Activated T-cell treated with anti-CD3 and anti-CD28 coated beads, Interleukin-2, amount 50 U/mL, for 72 hours (primary cell): ENCODE measurements at regions not wholly inside any gene's neighbourhood (a gene's known extent, or its start where the extent isn't known, plus 50 kb on each side); places are given as distances from the start of the nearest gene placed in this dataset.

ENCODE experiments used
- ATAC-seq, 2 donors: fragments of 150-1000 bp; cut with Tn5 transposase; replicated peaks in 1 of 2; 2 replicates each; pipeline ENCODE4 v1.10.0; 2021; ENCODE audit warnings: moderate library complexity in 2 of 2, mild to moderate bottlenecking in 1 of 2
- DNase-seq, 2 donors: peaks; one replicate each; pipeline ENCODE4 v3.0.0; 2021 to 2022; ENCODE audit warnings: mixed read lengths in 1 of 2
- H3K27ac Mint-ChIP-seq: one replicate; pipeline ENCODE4 v1.8.0; 2022; ENCODE audit warnings: mild to moderate bottlenecking, moderate library complexity, mixed read lengths
- H3K27me3 Mint-ChIP-seq: one replicate; pipeline ENCODE4 v1.8.0; 2022; ENCODE audit warnings: low read depth, mixed read lengths
- H3K36me3 Mint-ChIP-seq, 2 donors: one replicate each; pipeline ENCODE4 v1.8.0; 2022; ENCODE audit warnings: mixed read lengths in 2 of 2, mild to moderate bottlenecking in 1 of 2; ENCODE audit not compliant: insufficient read depth in 2 of 2
- H3K4me1 Mint-ChIP-seq: one replicate; pipeline ENCODE4 v1.8.0; 2022; ENCODE audit warnings: low read depth, mixed read lengths
- H3K4me3 Mint-ChIP-seq, 2 donors: one replicate each; pipeline ENCODE4 v1.8.0; 2022; ENCODE audit warnings: mild to moderate bottlenecking in 2 of 2, mixed read lengths in 2 of 2, moderate library complexity in 2 of 2
- H3K9me3 Mint-ChIP-seq, 2 donors: one replicate each; pipeline ENCODE4 v1.8.0; 2022; ENCODE audit warnings: mixed read lengths in 2 of 2

DNA sequence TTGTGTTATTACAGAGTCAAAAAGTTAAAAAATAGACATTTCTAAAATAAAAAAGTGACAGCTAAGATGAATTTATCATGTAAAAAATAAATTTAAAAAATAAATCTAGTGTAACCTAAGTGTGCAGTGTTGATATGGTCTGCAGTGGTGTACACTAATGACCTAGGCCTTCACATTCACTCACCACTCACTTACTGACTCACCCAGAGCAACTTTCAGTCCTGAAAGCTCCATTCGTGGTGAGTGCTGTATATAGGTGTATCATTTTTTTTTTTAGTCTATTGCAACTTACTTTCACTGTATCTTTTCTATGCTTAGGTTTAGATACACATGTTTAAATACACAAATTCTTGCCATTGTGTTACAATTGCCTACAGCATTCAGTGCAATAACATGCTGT is 459.4 kb upstream of the ROBO1 start:
- ATAC-seq (no peak), DNase-seq (no peak)
- Mint-ChIP-seq H3K27ac (no peak overlapping the region), H3K36me3 (peaks cover 0 to 2% of the 10 kb centered on the region in 2 donors), H3K4me1 (no peaks in the 10 kb centered on the region), H3K4me3 (no peak overlapping the region), H3K9me3 (peaks cover 10 to 14% of the 10 kb centered on the region in 2 donors), H3K27me3 (no peaks in the 10 kb centered on the region)

DNA sequence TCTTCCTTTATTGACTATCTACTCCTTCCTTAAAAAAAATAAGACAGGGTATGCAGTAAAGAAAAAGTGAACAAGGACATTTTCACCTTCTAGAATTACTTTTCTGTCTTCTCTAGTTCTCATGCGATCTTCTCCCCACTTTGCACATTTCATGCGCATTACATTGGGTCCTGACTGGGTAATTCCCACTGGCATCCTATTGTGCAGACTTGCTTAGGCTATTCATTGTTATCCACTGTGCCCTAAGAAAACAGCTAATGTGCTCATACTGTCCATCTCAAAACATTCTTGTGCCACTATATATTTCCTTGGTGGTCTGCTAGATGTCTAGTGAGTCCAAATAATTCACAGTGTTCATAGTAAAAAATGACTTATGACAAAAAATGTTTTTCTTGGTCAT is 447.4 kb upstream of the ROBO1 start:
- no peaks in the 10 kb centered on the region for H3K36me3 Mint-ChIP-seq
- no peaks in the 10 kb centered on the region for H3K27me3 Mint-ChIP-seq
- ATAC-seq (no peak), DNase-seq (no peak)
- H3K27ac Mint-ChIP-seq, result no peak overlapping the region
- H3K4me1 Mint-ChIP-seq, result no peaks in the 10 kb centered on the region
- peaks cover 4 to 5% of the 10 kb centered on the region in 2 donors for H3K9me3 Mint-ChIP-seq
- no peak overlapping the region for H3K4me3 Mint-ChIP-seq

- no peaks in the 10 kb centered on the region for H3K27me3 Mint-ChIP-seq
- peaks cover 4 to 7% of the 10 kb centered on the region in 2 donors for H3K9me3 Mint-ChIP-seq
- no peak for DNase-seq
- no peak for ATAC-seq
- H3K4me3 Mint-ChIP-seq, result no peak overlapping the region
- H3K4me1 Mint-ChIP-seq, result no peaks in the 10 kb centered on the region
- no peaks in the 10 kb centered on the region for H3K36me3 Mint-ChIP-seq
- H3K27ac Mint-ChIP-seq, result no peak overlapping the region
Observed at GRCh38 chr3:80213086-80213485, 445.3 kb upstream of the ROBO1 start.

DNA sequence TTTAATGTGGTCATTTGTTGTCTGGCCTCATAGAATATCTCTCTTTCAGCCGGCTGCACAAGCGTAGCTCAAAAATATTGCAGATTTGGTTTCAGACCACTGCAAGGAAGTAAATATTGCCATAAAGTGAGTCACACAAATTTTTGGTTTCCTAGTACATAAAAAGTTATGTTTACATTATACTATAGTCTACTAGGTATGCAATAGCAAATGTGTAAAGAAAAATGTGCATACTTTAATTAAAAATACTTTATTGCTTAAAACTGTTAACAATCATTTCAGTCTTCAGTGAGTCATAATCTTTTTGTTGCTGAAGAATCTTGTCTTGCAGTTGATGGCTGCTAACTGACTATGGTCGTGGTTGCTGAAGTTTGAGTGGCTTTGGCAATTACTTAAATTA is 425.1 kb upstream of the ROBO1 start:
- H3K4me3 Mint-ChIP-seq, result no peak overlapping the region
- H3K27me3 Mint-ChIP-seq, result no peaks in the 10 kb centered on the region
- DNase-seq (no peak), ATAC-seq (no peak)
- no peaks in the 10 kb centered on the region for H3K4me1 Mint-ChIP-seq
- no peak overlapping the region for H3K27ac Mint-ChIP-seq
- peaks cover 0 to 2% of the 10 kb centered on the region in 2 donors for H3K36me3 Mint-ChIP-seq
- H3K9me3 Mint-ChIP-seq, result peaks cover 9 to 10% of the 10 kb centered on the region in 2 donors

- H3K4me1 Mint-ChIP-seq, result no peaks in the 10 kb centered on the region
Observed at GRCh38 chr3:80190051-80190450, 422.3 kb upstream of the ROBO1 start.

DNA sequence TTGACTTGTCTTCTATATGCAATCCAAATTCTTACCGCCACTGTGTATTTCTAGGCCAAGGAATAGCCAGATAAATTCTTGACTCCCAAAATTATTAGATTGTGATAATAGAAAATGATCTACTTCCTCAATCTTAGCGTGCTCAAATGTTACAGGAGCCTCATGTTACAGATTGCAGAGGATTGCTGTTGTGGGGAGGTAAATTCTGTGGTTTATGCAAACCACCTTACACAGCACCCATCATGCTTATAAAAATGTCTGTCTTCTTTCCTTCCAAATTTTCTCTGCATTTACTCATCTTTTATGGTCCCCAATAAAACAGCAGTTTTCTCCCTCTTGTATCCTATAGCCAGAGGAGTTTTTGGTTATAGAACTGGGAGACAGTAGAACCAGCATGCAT is 420.2 kb upstream of the ROBO1 start:
- H3K27ac Mint-ChIP-seq, result no peak overlapping the region
- DNase-seq (no peak), ATAC-seq (no peak)
- H3K27me3 Mint-ChIP-seq, result no peaks in the 10 kb centered on the region
- no peaks in the 10 kb centered on the region for H3K36me3 Mint-ChIP-seq
- H3K9me3 Mint-ChIP-seq, result peaks cover 1 to 4% of the 10 kb centered on the region in 2 donors
- no peak overlapping the region for H3K4me3 Mint-ChIP-seq
- H3K4me1 Mint-ChIP-seq, result no peaks in the 10 kb centered on the region

More at GRCh38 chr3:80190051-80190450, 422.3 kb upstream of the ROBO1 start:
- Mint-ChIP-seq H3K27ac (no peak overlapping the region), H3K27me3 (no peaks in the 10 kb centered on the region), H3K36me3 (peaks cover 0 to 2% of the 10 kb centered on the region in 2 donors), H3K9me3 (peaks cover 5 to 8% of the 10 kb centered on the region in 2 donors), H3K4me3 (no peak overlapping the region)
- no peak for ATAC-seq
- no peak for DNase-seq

- no peaks in the 10 kb centered on the region for H3K27me3 Mint-ChIP-seq
Observed at GRCh38 chr3:80159990-80160506, 392.2 kb upstream of the ROBO1 start.

GRCh38 chr3:80158332-80158731 is 390.5 kb upstream of the ROBO1 start:
- Mint-ChIP-seq H3K27me3 (no peaks in the 10 kb centered on the region), H3K27ac (no peak overlapping the region), H3K4me1 (no peaks in the 10 kb centered on the region), H3K9me3 (peaks cover 10% of the 10 kb centered on the region in 2 donors), H3K4me3 (no peak overlapping the region), H3K36me3 (no peaks in the 10 kb centered on the region)
- ATAC-seq (no peak), DNase-seq (no peak)

More at GRCh38 chr3:80159990-80160506, 392.2 kb upstream of the ROBO1 start:
- no peak for ATAC-seq
- Mint-ChIP-seq H3K9me3 (peaks cover 9 to 11% of the 10 kb centered on the region in 2 donors), H3K4me1 (no peaks in the 10 kb centered on the region), H3K36me3 (no peaks in the 10 kb centered on the region), H3K4me3 (no peak overlapping the region), H3K27ac (no peak overlapping the region)
- no peak for DNase-seq

DNA sequence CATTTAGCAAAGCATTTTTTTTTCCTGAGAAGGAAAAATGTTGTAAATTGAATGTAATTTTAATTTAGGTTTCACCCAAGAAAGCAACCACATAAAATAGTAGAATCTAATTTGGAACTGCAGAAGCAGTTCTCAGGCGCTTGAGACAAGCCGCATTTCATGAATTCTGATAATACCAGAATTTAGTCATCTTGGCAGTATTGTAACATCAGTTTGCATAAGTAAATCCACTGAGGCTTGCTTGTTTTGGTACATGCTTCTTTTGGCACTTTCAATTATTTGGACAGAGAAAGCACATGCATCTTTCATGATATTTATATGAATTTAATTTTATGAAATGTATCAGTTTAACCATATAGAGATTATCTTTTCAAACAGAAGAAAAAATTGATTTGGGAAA is 389.7 kb upstream of the ROBO1 start:
- peaks cover 11 to 12% of the 10 kb centered on the region in 2 donors for H3K9me3 Mint-ChIP-seq
- no peaks in the 10 kb centered on the region for H3K4me1 Mint-ChIP-seq
- H3K36me3 Mint-ChIP-seq, result no peaks in the 10 kb centered on the region
- no peak for ATAC-seq
- no peaks in the 10 kb centered on the region for H3K27me3 Mint-ChIP-seq
- DNase-seq, result no peak
- H3K27ac Mint-ChIP-seq, result no peak overlapping the region
- no peak overlapping the region for H3K4me3 Mint-ChIP-seq

DNA sequence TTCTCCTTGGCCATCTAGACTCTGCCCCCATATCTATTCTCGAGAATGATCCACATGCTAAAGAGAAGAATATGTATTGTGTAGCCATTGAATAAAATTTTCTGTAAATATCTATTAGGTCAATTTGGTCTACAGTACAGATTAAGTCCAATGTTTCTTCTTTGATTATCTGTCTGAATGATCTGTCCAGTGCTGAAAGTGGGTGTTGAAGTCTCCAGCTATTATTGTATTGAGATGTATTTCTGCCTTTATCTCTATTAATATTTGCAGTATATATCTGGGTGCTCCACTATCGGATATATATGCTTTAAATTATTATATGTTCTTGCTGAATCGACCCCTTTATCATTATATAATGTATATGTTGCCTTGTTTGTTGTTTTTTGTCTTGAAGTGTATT is 384.9 kb upstream of the ROBO1 start:
- no peak for DNase-seq
- peaks cover 0 to 2% of the 10 kb centered on the region in 2 donors for H3K36me3 Mint-ChIP-seq
- no peaks in the 10 kb centered on the region for H3K27me3 Mint-ChIP-seq
- ATAC-seq, result no peak
- no peaks in the 10 kb centered on the region for H3K4me1 Mint-ChIP-seq
- H3K9me3 Mint-ChIP-seq, result peaks cover 22 to 26% of the 10 kb centered on the region in 2 donors
- no peak overlapping the region for H3K4me3 Mint-ChIP-seq
- H3K27ac Mint-ChIP-seq, result no peak overlapping the region

- Mint-ChIP-seq H3K4me1 (no peaks in the 10 kb centered on the region), H3K9me3 (peaks cover 14 to 15% of the 10 kb centered on the region in 2 donors), H3K27me3 (no peaks in the 10 kb centered on the region), H3K27ac (no peak overlapping the region), H3K4me3 (no peak overlapping the region), H3K36me3 (peaks cover 1 to 3% of the 10 kb centered on the region in 2 donors)
- no peak for ATAC-seq
- no peak for DNase-seq
Observed at GRCh38 chr3:80142714-80143113, 374.9 kb upstream of the ROBO1 start.

DNA sequence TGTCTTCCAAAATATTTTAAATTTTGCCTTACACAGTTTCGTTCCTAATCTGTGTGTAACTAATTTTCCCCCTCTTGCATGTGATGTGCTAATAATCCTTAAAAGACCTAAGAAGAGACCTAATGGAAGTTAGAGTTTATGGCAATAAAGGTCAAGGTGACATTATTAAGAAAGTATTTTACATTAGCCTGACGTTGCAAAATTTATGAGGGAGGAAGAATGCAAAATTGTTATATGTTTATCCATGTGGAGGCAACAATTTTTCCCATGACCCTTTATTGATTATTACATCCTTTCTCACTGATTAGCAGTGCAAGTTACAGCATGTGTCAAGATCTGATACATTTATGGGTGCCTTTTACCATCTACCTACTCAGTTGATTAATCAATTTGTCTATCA is 373.8 kb upstream of the ROBO1 start:
- DNase-seq (no peak), ATAC-seq (no peak)
- peaks cover 1 to 2% of the 10 kb centered on the region in 2 donors for H3K36me3 Mint-ChIP-seq
- H3K9me3 Mint-ChIP-seq, result peaks cover 17 to 19% of the 10 kb centered on the region in 2 donors
- H3K4me1 Mint-ChIP-seq, result no peaks in the 10 kb centered on the region
- no peak overlapping the region for H3K4me3 Mint-ChIP-seq
- no peak overlapping the region for H3K27ac Mint-ChIP-seq
- no peaks in the 10 kb centered on the region for H3K27me3 Mint-ChIP-seq

DNA sequence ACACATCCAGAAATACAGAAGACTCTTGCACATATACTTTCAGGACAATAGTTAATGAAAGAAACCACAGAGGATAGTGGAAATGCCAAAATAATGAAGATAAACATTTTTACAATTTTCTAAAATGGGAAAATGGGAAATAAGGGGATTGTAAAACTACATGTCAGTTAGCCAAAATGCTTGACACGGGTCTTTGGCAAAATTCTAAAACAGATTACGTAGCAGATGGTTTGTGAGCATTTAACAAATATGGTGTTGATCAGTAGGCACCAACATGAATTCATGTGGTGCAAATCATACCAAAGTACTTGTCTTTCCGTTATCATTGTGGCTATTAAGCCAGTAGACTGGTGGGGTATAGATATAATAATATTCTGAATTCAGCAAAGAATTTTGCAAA is 348.5 kb upstream of the ROBO1 start:
- DNase-seq (no peak), ATAC-seq (no peak)
- H3K4me3 Mint-ChIP-seq, result no peak overlapping the region
- peaks cover 0 to 2% of the 10 kb centered on the region in 2 donors for H3K36me3 Mint-ChIP-seq
- no peak overlapping the region for H3K27ac Mint-ChIP-seq
- no peaks in the 10 kb centered on the region for H3K4me1 Mint-ChIP-seq
- H3K27me3 Mint-ChIP-seq, result no peaks in the 10 kb centered on the region
- H3K9me3 Mint-ChIP-seq, result peaks cover 6 to 8% of the 10 kb centered on the region in 2 donors

- DNase-seq (no peak), ATAC-seq (no peak)
- H3K4me1 Mint-ChIP-seq, result no peaks in the 10 kb centered on the region
- H3K4me3 Mint-ChIP-seq, result no peak overlapping the region
- no peaks in the 10 kb centered on the region for H3K27me3 Mint-ChIP-seq
- peaks cover 0 to 4% of the 10 kb centered on the region in 2 donors for H3K36me3 Mint-ChIP-seq
- no peak overlapping the region for H3K27ac Mint-ChIP-seq
- peaks cover 4 to 7% of the 10 kb centered on the region in 2 donors for H3K9me3 Mint-ChIP-seq
Observed at GRCh38 chr3:80114694-80115093, 346.9 kb upstream of the ROBO1 start.
